ENCODE measurements at regions not wholly inside any gene's neighbourhood (a gene's known extent, or its start where the extent isn't known, plus 50 kb on each side); places are given as distances from the start of the nearest gene placed in this dataset.
"Not testable (repeated sequence)": the region's sequence is repeated elsewhere in the genome, so short reads cannot be mapped to it uniquely, and the experiment has no call there.

- H3K27ac ChIP-seq (ENCODE audit: insufficient read depth in 1 of 2, low read depth in 1 of 2, low read length in 2 of 2, poor library complexity in 1 of 2, severe bottlenecking in 2 of 2) = no peak overlapping the region
- ChIA-PET POLR2A (no interaction called here), CTCF (no interaction called here)
- H3K36me3 ChIP-seq (ENCODE audit: control insufficient read depth in 4 of 4, insufficient read depth in 4 of 4, low read length in 3 of 4) = no peaks in the 10 kb centered on the region
- H3K4me3 ChIP-seq (ENCODE audit: control insufficient read depth in 1 of 7, extremely low read depth in 1 of 7, insufficient read depth in 4 of 7, low read depth in 2 of 7, low read length in 6 of 7) = no peak overlapping the region
- DNase-seq = no peak
- peaks cover 0 to 5% (median 0%) of the 10 kb centered on the region in 5 experiments for H3K9me3 ChIP-seq (ENCODE audit: control extremely low read depth in 1 of 5, control insufficient read depth in 4 of 5, insufficient read depth in 2 of 5, low read depth in 1 of 5, low read length in 4 of 5)
- 92% methylated on average over 9 of the region's 12 CpGs for WGBS (ENCODE audit: insufficient coverage)
- H3K27me3 ChIP-seq (replicated peaks in 2 of 5; ENCODE audit: control insufficient read depth in 4 of 5, insufficient read depth in 5 of 5, low read length in 4 of 5) = no peaks in the 10 kb centered on the region
- no peaks in the 10 kb centered on the region for H3K4me1 ChIP-seq (ENCODE audit: control extremely low read depth in 1 of 4, control insufficient read depth in 4 of 4, insufficient read depth in 4 of 4, low read length in 3 of 4)
Observed at GRCh38 chr17:21756856-21757619, 64.7 kb downstream of the KCNJ18 start.

- H3K36me3 ChIP-seq (ENCODE audit: control insufficient read depth in 4 of 4, insufficient read depth in 4 of 4, low read length in 3 of 4); H3K27me3 ChIP-seq (replicated peaks in 2 of 5; ENCODE audit: control insufficient read depth in 4 of 5, insufficient read depth in 5 of 5, low read length in 4 of 5); CTCF ChIA-PET; H3K27ac ChIP-seq (ENCODE audit: insufficient read depth in 1 of 2, low read depth in 1 of 2, low read length in 2 of 2, poor library complexity in 1 of 2, severe bottlenecking in 2 of 2); H3K4me3 ChIP-seq (ENCODE audit: control insufficient read depth in 1 of 7, extremely low read depth in 1 of 7, insufficient read depth in 4 of 7, low read depth in 2 of 7, low read length in 6 of 7); H3K9me3 ChIP-seq (ENCODE audit: control extremely low read depth in 1 of 5, control insufficient read depth in 4 of 5, insufficient read depth in 2 of 5, low read depth in 1 of 5, low read length in 4 of 5); POLR2A ChIA-PET; H3K4me1 ChIP-seq (ENCODE audit: control extremely low read depth in 1 of 4, control insufficient read depth in 4 of 4, insufficient read depth in 4 of 4, low read length in 3 of 4); DNase-seq: not testable (repeated sequence)
- no CpG with 5 or more reads among the region's 1 CpG for WGBS (ENCODE audit: insufficient coverage)
Observed at GRCh38 chr17:21759636-21760035, 67.3 kb downstream of the KCNJ18 start.

- DNase-seq; H3K36me3 ChIP-seq (ENCODE audit: control insufficient read depth in 4 of 4, insufficient read depth in 4 of 4, low read length in 3 of 4); H3K27me3 ChIP-seq (replicated peaks in 2 of 5; ENCODE audit: control insufficient read depth in 4 of 5, insufficient read depth in 5 of 5, low read length in 4 of 5); CTCF ChIA-PET; H3K9me3 ChIP-seq (ENCODE audit: control extremely low read depth in 1 of 5, control insufficient read depth in 4 of 5, insufficient read depth in 2 of 5, low read depth in 1 of 5, low read length in 4 of 5); H3K4me3 ChIP-seq (ENCODE audit: control insufficient read depth in 1 of 7, extremely low read depth in 1 of 7, insufficient read depth in 4 of 7, low read depth in 2 of 7, low read length in 6 of 7); H3K4me1 ChIP-seq (ENCODE audit: control extremely low read depth in 1 of 4, control insufficient read depth in 4 of 4, insufficient read depth in 4 of 4, low read length in 3 of 4); POLR2A ChIA-PET; H3K27ac ChIP-seq (ENCODE audit: insufficient read depth in 1 of 2, low read depth in 1 of 2, low read length in 2 of 2, poor library complexity in 1 of 2, severe bottlenecking in 2 of 2): not testable (repeated sequence)
- 85% methylated on average over 20 of the region's 25 CpGs for WGBS (ENCODE audit: insufficient coverage)
Observed at GRCh38 chr17:21763738-21764340, 71.5 kb downstream of the KCNJ18 start.

GRCh38 chr17:21765651-21766290 lies 73.4 kb downstream of the KCNJ18 start:
- DNase-seq; POLR2A ChIA-PET; H3K27me3 ChIP-seq (replicated peaks in 2 of 5; ENCODE audit: control insufficient read depth in 4 of 5, insufficient read depth in 5 of 5, low read length in 4 of 5); H3K36me3 ChIP-seq (ENCODE audit: control insufficient read depth in 4 of 4, insufficient read depth in 4 of 4, low read length in 3 of 4); H3K27ac ChIP-seq (ENCODE audit: insufficient read depth in 1 of 2, low read depth in 1 of 2, low read length in 2 of 2, poor library complexity in 1 of 2, severe bottlenecking in 2 of 2); H3K9me3 ChIP-seq (ENCODE audit: control extremely low read depth in 1 of 5, control insufficient read depth in 4 of 5, insufficient read depth in 2 of 5, low read depth in 1 of 5, low read length in 4 of 5); H3K4me3 ChIP-seq (ENCODE audit: control insufficient read depth in 1 of 7, extremely low read depth in 1 of 7, insufficient read depth in 4 of 7, low read depth in 2 of 7, low read length in 6 of 7); H3K4me1 ChIP-seq (ENCODE audit: control extremely low read depth in 1 of 4, control insufficient read depth in 4 of 4, insufficient read depth in 4 of 4, low read length in 3 of 4); CTCF ChIA-PET: not testable (repeated sequence)
- 22% methylated on average over 1 of the region's 11 CpGs for WGBS (ENCODE audit: insufficient coverage)

DNA sequence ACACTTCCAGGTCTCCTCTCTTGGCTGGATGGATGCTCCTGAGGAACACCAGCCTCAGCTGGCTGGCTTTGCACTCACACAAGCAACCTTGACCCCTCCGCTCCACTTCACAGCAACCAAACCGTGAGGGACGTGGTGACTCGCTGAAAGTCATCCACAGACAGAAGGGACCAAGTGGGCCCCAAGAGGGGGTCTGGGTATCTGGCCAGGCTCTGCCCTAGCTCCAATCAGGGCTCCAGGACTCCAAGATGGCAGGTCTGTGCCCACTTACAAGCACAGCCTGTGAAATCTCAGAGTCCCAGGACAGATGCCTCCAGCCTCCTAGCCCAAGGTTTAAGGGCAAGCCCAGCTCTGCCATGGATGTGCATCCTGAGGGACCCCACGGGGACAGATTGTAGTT lies 74.2 kb downstream of the KCNJ18 start:
- H3K9me3 ChIP-seq (ENCODE audit: control extremely low read depth in 1 of 5, control insufficient read depth in 4 of 5, insufficient read depth in 2 of 5, low read depth in 1 of 5, low read length in 4 of 5); H3K4me1 ChIP-seq (ENCODE audit: control extremely low read depth in 1 of 4, control insufficient read depth in 4 of 4, insufficient read depth in 4 of 4, low read length in 3 of 4); H3K27ac ChIP-seq (ENCODE audit: insufficient read depth in 1 of 2, low read depth in 1 of 2, low read length in 2 of 2, poor library complexity in 1 of 2, severe bottlenecking in 2 of 2); H3K36me3 ChIP-seq (ENCODE audit: control insufficient read depth in 4 of 4, insufficient read depth in 4 of 4, low read length in 3 of 4); H3K27me3 ChIP-seq (replicated peaks in 2 of 5; ENCODE audit: control insufficient read depth in 4 of 5, insufficient read depth in 5 of 5, low read length in 4 of 5); CTCF ChIA-PET; DNase-seq; H3K4me3 ChIP-seq (ENCODE audit: control insufficient read depth in 1 of 7, extremely low read depth in 1 of 7, insufficient read depth in 4 of 7, low read depth in 2 of 7, low read length in 6 of 7); POLR2A ChIA-PET: not testable (repeated sequence)
- WGBS (ENCODE audit: insufficient coverage) = no CpG with 5 or more reads among the region's 5 CpGs

GRCh38 chr17:21767162-21768156 lies 75.1 kb downstream of the KCNJ18 start:
- H3K4me1 ChIP-seq (ENCODE audit: control extremely low read depth in 1 of 4, control insufficient read depth in 4 of 4, insufficient read depth in 4 of 4, low read length in 3 of 4); POLR2A ChIA-PET; H3K27ac ChIP-seq (ENCODE audit: insufficient read depth in 1 of 2, low read depth in 1 of 2, low read length in 2 of 2, poor library complexity in 1 of 2, severe bottlenecking in 2 of 2); H3K27me3 ChIP-seq (replicated peaks in 2 of 5; ENCODE audit: control insufficient read depth in 4 of 5, insufficient read depth in 5 of 5, low read length in 4 of 5); H3K36me3 ChIP-seq (ENCODE audit: control insufficient read depth in 4 of 4, insufficient read depth in 4 of 4, low read length in 3 of 4); DNase-seq; CTCF ChIA-PET; H3K9me3 ChIP-seq (ENCODE audit: control extremely low read depth in 1 of 5, control insufficient read depth in 4 of 5, insufficient read depth in 2 of 5, low read depth in 1 of 5, low read length in 4 of 5); H3K4me3 ChIP-seq (ENCODE audit: control insufficient read depth in 1 of 7, extremely low read depth in 1 of 7, insufficient read depth in 4 of 7, low read depth in 2 of 7, low read length in 6 of 7): not testable (repeated sequence)
- WGBS (ENCODE audit: insufficient coverage) = 72% methylated on average over 5 of the region's 7 CpGs
